ENCODE measurements at regions not wholly inside any gene's neighbourhood (a gene's known extent, or its start where the extent isn't known, plus 50 kb on each side); places are given as distances from the start of the nearest gene placed in this dataset.

DNA sequence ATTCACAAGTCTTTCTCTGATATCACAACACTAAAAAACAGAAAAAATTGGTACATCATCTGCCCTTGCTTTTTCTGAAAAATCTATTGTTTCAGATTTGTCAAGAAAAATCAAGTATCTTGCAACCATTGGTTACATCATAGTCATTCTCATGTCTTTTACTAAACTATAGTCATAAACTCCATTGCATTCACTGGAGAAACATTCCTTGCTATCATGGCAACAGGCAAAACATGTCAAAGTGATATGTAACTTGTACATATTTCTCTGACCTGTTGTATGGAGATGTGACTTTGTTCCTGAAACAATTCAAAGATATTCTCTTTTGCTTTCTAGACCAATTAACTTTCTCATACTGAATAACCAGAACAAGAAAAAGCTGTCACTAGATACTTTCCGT lies 121.9 kb upstream of the ANK2 start:
- Histone ChIP-seq H3K36me3 (no peaks in the 10 kb centered on the region), H3K27ac (no peak overlapping the region), H3K9me3 (no peaks in the 10 kb centered on the region), H3K4me3 (no peak overlapping the region), H3K4me1 (peaks cover 0 to 15% of the 10 kb centered on the region in 2 donors), H3K27me3 (no peaks in the 10 kb centered on the region)
- TF ChIP-seq, protein P1, sequence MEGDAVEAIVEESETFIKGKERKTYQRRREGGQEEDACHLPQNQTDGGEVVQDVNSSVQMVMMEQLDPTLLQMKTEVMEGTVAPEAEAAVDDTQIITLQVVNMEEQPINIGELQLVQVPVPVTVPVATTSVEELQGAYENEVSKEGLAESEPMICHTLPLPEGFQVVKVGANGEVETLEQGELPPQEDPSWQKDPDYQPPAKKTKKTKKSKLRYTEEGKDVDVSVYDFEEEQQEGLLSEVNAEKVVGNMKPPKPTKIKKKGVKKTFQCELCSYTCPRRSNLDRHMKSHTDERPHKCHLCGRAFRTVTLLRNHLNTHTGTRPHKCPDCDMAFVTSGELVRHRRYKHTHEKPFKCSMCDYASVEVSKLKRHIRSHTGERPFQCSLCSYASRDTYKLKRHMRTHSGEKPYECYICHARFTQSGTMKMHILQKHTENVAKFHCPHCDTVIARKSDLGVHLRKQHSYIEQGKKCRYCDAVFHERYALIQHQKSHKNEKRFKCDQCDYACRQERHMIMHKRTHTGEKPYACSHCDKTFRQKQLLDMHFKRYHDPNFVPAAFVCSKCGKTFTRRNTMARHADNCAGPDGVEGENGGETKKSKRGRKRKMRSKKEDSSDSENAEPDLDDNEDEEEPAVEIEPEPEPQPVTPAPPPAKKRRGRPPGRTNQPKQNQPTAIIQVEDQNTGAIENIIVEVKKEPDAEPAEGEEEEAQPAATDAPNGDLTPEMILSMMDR (IDR thresholded peaks at IDR 0.05): no peak
- DNase-seq (ENCODE audit: low spot score): no peak

DNA sequence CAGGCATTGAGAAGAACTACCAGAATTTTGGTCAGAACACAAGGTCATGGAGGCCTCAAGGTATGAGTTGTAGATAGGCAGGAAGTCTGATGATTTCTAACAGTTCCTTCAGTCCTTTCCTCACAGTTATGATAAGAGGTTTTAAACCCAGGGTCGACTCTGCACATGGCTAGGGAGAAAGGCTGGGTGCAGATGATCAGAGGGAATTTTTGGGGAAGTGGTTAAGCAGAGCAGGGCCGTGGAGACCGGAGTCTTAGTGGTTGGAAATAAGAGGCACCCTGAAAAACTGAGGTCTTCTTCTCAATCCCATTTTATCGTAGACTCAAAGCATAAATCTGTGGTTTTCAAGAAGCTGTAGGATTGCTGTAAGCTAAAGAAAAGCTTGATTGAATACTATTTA lies 118.5 kb upstream of the ANK2 start:
- TF ChIP-seq, protein P1 (IDR thresholded peaks at IDR 0.05): no peak
- H3K36me3 ChIP-seq: no peaks in the 10 kb centered on the region
- H3K9me3 ChIP-seq: no peaks in the 10 kb centered on the region
- no peak overlapping the region for H3K27ac ChIP-seq
- H3K4me1 ChIP-seq: no peaks in the 10 kb centered on the region
- H3K27me3 ChIP-seq: no peaks in the 10 kb centered on the region
- no peak for DNase-seq (ENCODE audit: low spot score)
- no peak overlapping the region for H3K4me3 ChIP-seq

DNA sequence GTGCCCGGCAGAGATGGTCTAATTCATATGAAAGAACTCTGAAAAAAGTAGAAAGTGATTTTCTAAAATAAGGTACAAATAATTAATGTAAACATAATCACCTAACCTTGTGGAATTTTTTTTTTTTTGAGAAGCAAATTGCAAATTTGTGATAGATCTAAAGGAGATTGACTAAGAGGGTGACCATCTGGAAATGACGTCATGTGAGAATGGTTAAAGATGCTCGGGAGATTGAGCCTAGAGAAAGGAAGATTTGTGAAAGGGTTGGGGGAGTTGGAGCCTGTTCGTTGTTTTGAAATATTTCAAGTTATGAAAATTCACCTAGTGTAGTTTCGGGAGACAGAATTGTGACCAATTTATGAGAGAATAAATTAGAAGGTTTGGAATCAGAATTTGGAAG lies 115.7 kb upstream of the ANK2 start:
- TF ChIP-seq, protein P1 (IDR thresholded peaks at IDR 0.05): no peak
- no peak overlapping the region for H3K27ac ChIP-seq
- no peak for DNase-seq (ENCODE audit: low spot score)
- H3K27me3 ChIP-seq: no peaks in the 10 kb centered on the region
- H3K4me1 ChIP-seq: no peaks in the 10 kb centered on the region
- H3K9me3 ChIP-seq: no peaks in the 10 kb centered on the region
- H3K36me3 ChIP-seq: no peaks in the 10 kb centered on the region
- H3K4me3 ChIP-seq: no peak overlapping the region

DNA sequence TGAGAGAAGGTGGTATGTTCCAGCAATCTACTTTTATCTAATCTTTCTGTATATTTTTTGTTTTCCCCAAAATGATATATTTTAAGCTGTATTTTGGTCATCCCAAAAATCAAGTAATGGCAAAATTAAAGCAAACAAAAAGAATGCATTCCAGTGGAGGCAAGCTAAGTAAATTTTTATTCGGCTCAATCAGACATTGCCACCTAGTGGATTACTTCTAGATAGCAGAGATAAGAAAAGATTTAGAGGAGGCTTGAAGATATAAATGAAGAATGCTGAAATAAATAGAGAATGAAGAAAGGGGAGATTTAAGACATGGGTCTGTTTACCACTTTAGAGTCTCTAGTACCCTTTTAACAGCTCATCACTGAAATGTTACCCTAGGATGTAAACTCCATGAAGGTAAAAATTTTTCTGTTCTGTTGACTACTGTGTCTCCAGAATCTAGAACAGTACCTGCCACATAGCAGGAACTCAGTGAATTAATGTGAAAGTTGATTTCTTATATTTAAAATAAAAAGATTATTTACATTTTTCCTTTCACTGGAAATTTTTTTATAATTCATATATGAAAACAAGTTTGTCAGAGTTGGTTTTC lies 110.9 kb upstream of the ANK2 start:
- no peaks in the 10 kb centered on the region for H3K27me3 ChIP-seq
- TF ChIP-seq, protein P1 (IDR thresholded peaks at IDR 0.05): peak; percentile 33 to 69

DNA sequence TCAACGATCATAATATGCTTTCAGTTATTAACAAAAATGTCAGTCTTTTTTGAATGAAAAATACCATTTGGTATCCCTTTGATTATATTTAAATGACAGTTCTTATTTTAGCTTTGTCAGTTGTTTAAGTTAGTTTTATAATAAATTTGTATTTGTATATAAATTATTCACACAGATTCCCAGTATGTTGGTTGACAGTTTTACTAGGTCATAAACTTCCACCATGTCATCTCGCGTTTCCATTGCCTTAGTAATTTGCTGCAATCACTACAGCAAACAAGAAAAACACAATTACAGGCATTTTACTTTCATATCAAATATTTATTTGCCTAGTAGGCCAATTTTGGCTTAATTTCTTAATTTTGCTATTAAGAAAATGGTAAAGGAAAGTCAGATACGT lies 109.6 kb upstream of the ANK2 start:
- H3K27ac ChIP-seq: no peak overlapping the region
- H3K4me1 ChIP-seq: no peaks in the 10 kb centered on the region
- H3K27me3 ChIP-seq: no peaks in the 10 kb centered on the region
- H3K9me3 ChIP-seq: no peaks in the 10 kb centered on the region
- DNase-seq (ENCODE audit: low spot score): no peak
- TF ChIP-seq, protein P1 (IDR thresholded peaks at IDR 0.05): no peak
- H3K36me3 ChIP-seq: no peaks in the 10 kb centered on the region
- no peak overlapping the region for H3K4me3 ChIP-seq

More for the DNA sequence above, 110.9 kb upstream of the ANK2 start:
- no peaks in the 10 kb centered on the region for H3K9me3 ChIP-seq
- H3K4me3 ChIP-seq: no peak overlapping the region
- H3K4me1 ChIP-seq: no peaks in the 10 kb centered on the region
- no peaks in the 10 kb centered on the region for H3K36me3 ChIP-seq
- H3K27ac ChIP-seq: no peak overlapping the region
- no peak for DNase-seq (ENCODE audit: low spot score)

DNA sequence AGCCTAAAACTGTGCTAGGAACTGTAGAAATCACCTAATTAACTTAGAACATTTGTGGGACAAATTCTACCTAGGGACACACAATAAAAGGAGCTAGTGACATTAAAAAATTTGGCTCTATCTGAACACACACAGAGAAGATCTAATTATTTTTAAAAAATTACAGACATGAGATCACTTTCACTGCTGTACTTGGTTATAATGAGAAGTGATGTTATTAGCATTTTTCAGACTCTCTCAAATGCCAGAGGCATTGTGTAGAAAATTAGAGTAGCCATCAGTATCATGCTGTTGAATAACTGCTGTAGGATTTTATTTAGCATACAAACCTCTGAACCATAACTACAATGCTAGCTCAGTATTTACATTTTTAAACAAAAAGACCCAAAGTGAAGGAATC lies 109.1 kb upstream of the ANK2 start:
- no peak for DNase-seq (ENCODE audit: low spot score)
- Histone ChIP-seq H3K27me3 (no peaks in the 10 kb centered on the region), H3K4me1 (no peaks in the 10 kb centered on the region), H3K27ac (no peak overlapping the region), H3K36me3 (no peaks in the 10 kb centered on the region), H3K9me3 (no peaks in the 10 kb centered on the region), H3K4me3 (no peak overlapping the region)
- TF ChIP-seq, protein P1 (IDR thresholded peaks at IDR 0.05): no peak
